GM18861 (cell line): ENCODE measurements at regions not wholly inside any gene's neighbourhood (a gene's known extent, or its start where the extent isn't known, plus 50 kb on each side); places are given as distances from the start of the nearest gene placed in this dataset.
A peak's percentile ranks its signal among the peaks of the same experiment; 100 is the strongest.
"Not testable (repeated sequence)": the region's sequence is repeated elsewhere in the genome, so short reads cannot be mapped to it uniquely, and the experiment has no call there.

Experiments
- ATAC-seq: cut with Tn5 transposase; IDR thresholded peaks from one replicate; pipeline ENCODE4 v1.9.1; 2021; ENCODE audit not compliant: unreplicated experiment

DNA sequence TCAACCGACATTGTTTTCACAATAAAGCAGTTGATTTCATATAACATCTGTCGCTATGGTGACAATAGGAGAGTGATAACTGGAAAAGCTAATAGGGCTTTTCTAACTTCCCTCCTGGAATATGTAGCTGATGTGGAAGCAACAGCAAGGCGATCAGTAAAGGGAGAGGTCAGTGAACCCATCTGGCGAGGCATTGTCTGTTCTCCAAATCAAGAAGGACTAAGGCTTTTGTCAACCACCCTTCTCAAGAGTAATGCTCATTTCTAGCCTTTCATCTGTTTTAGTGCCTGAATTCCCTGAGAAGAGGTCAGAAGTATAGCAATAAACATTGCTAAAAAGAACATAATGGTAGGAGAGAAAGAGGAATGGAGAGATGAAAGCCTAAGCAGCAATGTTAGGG is 201.3 kb downstream of the AKAP7 start:
- no peak for ATAC-seq

DNA sequence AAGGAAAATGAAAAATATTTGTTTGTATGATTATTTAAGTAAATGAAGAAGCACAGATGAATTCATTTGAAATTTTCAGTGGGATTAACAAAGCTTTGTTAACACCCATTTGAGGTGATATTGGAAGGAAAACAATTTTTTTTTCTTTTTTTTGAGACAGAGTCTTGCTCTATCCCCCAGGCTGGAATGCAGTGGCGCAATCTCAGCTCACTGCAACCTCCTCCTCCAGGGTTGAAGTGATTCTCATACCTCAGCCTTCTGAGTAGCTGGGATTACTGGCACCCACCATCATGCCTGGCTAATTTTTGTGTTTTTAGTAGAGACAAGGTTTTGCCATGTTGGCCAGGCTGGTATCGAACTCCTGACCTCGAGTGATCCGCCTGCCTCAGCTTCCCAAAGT is 211.6 kb downstream of the AKAP7 start:
- ATAC-seq: not testable (repeated sequence)

DNA sequence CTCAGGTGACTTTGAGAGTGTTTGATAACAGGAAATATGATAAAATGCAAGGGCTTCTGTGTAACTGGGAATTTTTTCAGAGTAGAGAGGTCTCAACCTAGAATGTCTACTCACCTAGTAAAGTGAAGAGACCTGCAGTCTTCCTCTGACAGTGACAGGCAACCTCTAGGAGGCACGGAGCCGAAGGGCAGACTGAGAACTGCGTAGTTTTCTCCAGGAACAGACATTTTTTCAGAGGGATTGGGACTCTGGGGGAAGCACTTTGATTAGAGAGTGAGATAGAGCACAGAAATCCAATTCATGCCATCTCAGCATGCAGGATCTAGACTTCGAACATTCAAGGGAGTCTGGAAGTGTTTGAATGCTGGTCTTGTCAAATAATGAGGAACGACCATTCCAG is 213.3 kb downstream of the AKAP7 start:
- no peak for ATAC-seq

DNA sequence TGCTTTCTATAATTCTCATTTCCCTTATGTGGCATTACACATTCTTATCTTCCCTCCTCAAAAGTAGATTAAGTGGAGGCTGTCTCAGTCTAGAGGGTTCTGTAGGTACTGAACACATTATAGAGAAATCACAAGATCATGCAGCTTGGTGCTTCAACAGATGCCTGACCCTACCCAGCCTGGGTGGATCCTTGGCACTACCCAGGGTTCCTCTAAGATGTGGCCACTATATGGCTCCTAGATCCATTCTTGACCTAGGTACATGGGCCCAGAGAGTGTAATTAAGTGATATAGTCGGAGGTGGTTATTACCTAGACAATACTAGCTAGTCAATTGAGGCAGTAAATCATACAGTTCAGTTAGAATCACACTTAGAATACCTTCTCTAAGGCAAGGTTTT is 213.9 kb downstream of the AKAP7 start:
- no peak for ATAC-seq

DNA sequence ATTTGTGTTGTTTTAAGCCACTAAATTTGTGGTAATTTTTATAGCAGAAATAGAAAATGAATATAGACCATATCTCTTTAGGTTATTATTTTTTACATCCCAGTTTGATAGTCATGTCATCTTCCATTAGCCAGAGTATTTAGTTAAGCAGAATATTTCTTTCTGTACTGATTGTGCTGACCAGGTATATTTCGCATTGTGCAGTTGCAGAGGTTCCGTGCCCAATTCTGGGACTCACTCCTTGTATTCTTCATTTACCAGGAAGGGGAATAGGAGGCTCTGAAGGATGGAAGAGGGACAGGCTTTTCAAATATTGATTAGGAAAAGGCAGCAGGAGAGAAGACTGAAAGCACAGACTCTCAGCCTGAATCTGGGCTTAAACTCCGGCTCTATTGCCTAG is 217.8 kb downstream of the AKAP7 start:
- ATAC-seq: no peak

DNA sequence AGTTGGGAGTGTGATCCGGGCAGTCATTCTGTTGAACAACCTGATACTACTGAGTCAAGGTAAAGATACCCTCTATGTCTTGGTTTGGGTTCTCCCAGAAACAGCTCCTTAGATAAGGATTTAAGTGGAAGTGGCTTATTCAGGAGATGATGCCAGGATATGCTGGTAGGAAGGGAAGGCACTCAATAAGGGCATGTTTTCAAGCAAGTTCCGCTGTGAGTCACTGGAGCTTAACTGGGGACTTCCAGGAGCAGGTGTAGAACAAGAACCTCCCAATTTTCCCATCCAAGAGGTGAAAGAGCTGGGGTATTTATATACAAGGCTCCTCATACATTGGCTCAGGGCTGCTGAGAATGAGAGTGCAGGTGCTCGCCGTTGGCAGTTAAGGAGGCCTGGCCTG is 218.6 kb downstream of the AKAP7 start:
- ATAC-seq: no peak

DNA sequence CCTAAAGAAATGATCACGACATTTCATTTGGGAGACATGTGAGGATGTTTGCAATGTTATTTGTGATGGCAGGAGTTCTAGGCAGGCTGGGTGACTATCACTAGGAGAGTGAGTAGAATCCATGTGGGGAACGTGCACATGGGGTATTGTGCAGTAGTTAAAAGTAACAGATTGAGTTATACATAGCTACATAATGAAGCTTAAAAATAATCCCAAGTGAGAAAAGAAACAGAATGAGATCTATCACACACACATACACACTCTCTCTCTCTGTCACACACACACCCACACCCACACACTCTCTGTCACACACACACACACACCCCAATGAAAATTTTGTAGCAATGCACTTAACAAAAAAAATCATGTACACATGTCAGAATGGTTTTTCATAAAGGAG is 218.7 kb upstream of the ARG1 start:
- ATAC-seq: no peak

DNA sequence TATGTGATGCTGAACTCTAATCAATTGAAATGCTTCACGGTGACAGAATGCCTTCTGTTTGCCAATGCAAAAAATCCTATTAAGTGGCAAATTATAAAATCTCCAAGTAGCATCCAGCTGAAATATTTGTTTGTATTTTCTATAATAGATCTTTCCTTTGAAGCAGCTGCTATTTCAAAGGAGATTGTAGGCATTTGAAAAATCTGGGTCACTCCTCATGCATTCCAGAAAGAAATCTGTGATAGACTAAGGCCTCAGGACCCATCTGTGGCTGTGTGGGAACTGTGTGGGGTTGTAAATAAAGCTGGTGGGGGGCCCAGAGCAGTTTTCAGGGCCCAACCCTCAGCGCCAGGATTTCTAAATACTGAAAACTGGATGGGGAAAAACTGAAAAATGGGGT is 216.9 kb upstream of the ARG1 start:
- no peak for ATAC-seq

DNA sequence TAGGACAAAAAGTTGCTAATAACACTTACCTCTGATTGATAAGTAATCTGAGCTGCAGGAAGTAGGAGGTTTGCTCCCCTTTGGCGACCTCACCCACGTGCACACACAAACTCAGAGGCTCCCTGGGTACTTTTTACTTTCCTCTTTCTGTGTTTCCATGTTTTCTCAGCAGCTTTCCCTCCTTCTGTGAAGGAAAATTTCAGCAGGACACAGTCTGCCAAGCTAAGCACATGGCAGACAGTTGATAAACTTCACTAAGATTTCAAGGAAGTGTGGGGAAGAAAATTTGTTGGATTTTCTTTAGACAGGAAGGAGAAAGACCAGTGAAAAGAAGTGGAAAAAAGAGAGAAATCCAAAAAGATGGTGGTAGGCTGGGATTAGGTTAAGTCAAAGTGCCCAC is 215.5 kb upstream of the ARG1 start:
- no peak for ATAC-seq

DNA sequence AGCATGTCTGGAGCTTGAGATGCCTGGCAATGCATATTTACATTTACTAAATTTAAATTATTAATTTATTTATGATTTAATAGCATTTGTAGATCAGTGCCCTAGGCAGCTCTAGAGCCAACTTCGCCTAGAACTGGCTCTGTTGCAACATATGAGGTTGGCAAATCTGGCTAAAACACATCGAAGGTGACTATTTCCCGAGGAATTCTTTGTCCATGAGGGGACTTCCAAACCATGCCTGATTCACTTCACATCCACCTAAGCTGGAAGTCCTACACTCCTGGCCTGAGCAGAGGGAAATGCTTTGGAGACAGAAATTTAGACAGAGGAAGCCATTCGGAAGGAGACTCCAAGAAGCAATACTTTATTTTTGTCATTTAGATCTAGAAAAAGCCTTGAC is 211.0 kb upstream of the ARG1 start:
- ATAC-seq: no peak

DNA sequence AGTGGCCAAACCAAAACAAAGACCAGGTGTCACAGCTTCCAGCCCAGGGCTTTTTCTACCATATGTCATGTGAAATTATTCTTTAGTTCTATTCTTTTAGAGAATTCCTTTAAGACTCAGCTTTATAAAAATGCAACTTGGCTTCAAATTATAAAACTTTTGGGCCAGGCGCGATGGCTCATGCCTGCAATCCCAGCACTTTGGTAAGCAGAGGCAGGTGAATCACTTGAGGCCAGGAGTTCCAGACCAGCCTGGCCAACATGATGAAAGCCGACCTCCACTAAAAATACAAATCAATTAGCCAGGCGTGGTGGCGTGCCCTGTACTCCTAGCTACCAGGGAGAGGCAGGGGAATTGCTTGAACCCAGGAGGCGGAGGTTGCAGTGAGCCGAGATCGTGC is 210.3 kb upstream of the ARG1 start:
- no peak for ATAC-seq

DNA sequence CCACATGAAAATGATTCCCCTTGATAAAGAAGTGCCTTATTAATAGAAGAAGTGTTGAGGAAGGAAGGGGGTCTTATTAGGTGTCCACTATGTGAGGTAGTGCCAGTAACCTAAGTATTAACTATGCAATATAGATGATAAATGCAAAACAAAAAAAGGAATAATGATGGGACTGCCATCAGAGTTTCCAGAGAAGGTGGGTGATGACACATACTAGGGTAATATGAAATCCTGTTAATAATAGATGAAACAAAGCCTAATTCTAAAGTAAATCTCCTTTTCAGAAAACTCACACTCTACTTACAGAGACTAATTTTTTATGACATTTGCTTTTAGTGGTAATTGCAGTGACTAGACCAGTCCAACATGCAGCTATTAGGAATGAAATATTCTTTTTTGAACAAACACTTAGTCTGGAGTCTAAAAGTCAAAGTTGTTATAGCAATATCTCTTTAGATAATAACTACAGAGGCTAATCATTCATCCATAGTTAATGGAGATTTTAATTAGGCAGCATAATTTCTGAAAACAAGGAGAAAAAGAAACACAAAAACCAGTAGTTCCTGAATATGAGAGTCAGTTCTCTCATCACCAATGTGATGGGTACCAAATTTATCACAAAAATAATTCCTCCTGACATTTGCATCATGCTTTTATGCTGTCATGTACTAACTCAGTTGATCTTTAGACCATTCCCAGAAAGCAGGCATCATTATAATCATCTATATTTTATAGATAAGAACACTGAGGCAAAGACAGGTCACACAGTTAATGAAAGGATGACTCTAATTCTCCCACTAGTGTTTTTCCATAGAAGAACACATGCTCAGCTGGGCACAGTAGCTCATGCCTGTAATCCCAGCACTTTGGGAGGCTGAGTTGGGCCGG is 208.8 kb upstream of the ARG1 start:
- no peak for ATAC-seq

DNA sequence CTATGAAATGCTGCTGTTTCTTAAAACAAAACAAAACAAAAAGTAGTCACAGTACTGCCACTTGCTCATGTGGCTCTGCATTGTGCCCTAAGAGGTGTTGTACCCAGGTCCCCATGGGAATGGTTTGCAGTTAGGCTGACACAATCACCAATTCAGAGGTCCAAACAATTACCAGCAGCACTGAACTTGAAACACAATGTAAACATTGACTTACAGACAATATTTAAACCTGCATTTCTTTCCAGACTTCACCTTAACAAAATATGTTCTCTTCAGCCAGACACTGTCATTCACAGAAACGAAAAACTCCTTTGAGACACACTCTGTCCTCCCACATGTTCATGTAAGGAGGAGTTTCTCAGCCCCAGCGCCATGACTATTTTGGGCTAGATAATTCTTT is 206.8 kb upstream of the ARG1 start:
- ATAC-seq: no peak

DNA sequence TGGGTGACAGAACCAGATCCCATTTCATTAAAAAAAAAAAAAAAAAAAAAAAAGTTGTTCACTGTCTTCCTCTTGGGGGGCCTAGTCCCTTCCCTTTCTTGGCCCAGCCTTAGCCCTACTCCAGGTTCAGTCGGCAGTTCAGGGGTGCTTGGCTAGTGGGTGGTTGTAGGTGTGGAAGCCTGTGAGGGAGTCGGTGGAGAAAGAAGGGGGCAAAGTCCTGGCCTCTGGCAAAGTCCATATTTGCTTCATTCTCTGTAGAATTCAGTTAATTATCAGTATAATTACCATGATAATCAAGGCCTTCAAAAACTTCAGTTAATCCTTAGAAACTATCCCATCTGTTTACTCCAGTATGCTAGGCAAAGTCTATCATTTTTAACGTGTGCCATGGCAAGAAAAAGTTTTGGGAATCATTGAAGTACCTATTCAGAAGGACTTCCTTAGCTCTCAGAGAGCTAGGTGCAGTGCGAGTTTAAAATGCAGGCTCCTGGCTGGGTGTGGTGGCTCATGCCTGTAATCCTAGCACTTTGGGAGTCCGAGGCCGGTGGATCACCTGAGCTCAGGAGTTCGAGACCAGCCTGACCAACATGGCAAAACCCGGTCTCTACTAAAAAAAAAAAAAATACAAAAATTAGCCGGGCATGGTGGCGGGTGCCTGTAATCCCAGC is 205.7 kb upstream of the ARG1 start:
- no peak for ATAC-seq

DNA sequence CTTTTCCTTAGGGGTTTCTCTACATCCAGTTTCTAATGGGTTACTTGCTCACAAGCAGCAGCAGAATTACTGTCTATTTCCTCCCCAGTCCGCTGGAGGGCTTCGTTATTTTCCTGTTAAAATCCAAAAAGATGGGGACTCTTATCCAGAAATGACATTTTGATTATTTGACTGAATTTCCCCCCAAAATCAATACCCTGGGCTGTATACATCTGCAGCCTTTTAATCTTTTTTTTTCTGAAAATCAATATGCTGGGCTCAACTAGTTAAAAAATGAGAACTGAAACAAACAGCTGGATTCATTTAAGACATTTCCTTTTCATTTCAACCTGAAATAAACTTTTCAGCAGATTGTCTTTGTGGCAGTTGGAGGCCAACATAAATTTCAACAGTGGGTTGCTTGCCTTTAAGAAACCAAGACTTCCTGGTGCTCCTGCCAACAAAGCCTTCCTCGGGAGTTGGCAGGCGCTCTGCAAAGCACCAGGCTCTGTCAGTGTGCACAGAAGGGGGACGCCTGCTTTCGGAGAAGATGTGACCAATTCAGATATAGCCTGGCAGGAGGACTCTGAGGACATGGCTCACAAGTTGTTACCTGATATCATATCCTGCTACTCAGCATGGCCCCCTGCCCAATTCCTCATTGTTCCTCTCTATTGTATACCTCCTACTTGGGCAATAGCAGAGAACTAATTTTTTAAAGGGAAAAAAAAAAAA is 204.7 kb upstream of the ARG1 start:
- peak; percentile 71 for ATAC-seq

DNA sequence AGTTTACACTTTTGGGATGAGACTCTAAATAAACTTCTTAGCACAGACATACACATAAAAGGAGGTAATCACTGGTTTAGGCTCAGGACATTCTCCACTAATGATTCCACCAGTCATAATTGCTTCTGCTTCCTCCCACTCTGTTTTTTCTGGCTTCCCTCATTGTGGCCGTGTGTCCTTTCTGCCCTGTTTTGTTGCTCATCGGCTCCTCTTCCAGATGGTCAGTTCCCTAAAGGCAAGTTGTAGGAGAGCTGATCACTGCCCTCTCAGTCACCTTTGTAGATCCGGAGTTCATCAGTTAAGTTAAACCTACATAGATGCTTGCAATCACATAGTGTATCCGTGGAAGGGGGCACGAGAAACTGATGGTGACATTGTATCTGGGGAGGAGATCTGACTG is 200.5 kb upstream of the ARG1 start:
- no peak for ATAC-seq

DNA sequence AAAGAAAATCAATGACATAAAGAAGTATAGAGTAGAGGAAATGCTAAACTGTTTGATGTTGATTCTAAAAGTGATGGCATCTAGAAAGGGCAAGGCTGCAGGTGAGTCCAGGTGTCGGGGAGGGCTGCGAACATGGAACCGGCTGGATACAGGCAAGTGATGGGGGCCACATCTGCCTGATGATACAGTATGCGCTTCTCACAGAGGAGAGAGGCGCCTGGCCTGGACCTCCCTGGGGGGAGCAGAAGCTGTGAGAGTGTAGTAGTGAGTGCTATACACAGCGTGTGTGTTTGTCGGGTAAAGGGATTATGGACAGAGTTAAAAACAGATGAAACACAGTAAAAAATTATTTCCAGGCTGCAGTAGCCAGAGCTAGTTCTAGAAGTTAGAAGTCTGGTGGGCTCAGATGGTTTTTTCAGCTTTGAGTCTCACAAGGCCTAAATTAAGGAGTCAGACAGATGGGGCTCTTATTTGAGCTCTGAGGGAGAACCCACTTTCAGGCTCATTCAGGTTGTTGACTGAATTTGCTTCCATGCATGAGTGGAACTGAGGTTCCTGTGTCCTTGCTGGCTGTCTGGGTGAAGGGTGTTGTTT is 195.8 kb upstream of the ARG1 start:
- no peak for ATAC-seq

DNA sequence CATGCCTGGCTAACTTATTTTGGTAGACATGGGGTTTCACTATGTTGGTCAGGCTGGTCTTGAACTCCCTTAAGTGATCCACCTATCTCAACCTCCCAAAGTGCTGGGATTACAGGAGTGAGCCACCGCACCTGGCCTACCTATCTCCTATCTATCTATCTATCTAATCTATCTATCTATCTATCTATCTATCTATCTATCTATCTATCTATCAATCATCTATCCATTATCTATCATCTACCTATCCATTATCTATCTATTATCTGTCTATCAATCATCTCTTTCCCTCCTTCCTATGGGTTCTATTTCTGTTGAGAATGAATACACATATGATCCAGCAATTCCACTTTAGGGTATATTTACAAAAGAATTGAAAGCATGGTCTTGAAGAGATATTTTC is 194.2 kb upstream of the ARG1 start:
- ATAC-seq: no peak

DNA sequence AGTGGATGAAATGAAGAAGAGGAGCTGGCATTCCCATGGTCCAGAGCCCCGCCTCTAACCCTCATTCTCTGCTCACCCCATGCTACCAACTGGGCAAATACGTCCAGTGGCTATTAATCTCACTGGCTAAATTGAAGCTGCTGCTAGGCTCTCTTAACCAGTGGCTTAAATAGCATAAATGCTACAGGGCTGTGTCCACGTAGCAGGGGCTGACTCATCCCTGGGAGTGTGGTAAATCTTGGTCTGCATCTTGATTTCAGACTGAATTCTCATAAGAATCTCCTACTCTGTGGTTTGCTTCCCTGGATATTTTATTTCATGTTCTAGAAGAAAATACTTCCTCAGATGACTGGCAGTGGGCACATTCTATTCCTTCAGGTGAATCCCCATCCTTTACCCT is 193.1 kb upstream of the ARG1 start:
- ATAC-seq: no peak

DNA sequence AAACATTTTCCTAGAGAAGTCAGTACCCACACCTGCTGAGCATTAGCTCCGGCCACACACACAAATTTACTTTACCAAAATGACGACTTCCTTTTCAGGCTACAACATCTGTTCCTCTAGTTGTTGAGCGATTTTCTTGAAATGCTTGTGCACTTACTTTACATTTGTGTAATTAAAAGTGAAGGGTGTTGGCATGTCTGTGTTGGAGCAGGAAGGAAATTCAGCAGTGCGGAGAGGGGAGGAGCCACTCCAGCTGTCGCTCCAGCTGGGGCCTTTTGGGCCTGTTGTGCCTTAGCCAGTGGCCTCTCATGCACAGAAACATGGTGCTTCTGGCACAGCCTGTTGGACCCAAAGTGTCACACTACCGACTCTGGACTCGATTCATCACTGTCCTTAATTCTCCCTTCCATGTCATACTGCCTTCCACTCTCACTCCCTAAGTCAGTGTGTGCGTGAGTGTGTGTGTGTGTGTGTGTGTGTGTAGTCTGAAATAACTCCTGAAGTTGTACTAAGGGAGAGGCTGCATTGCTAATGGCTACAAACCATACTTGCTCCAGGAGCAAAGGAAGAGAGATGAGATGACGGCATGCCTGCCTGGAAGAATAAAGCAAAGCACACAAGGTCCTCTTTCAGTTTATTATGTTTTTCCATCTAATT is 191.8 kb upstream of the ARG1 start:
- ATAC-seq: no peak

DNA sequence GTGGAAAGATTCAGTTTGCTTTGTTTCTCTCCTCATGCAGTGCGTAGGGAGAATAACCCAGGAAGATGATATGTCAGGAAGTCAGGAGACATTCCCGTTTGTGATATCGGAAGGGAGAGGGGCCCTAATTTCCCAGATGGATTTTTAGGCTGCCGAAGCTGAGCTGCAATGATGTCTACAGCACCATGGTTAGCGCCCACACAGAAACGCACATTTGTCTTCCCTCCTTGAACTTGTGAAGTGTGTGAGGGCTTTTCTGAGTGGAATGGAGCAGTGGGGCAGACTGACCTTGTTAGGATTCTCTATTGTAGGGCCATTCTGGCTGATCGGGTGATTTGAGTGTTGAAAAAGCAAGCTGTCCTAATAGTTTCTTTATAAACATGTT is 191.3 kb upstream of the ARG1 start:
- no peak for ATAC-seq
